Neural progenitor cell (in vitro differentiated cells): ENCODE measurements at regions not wholly inside any gene's neighbourhood (a gene's known extent, or its start where the extent isn't known, plus 50 kb on each side); places are given as distances from the start of the nearest gene placed in this dataset.

ENCODE experiments used
- DNase-seq: peaks from one replicate; pipeline ENCODE4 v3.0.0-alpha.2; 2016; ENCODE audit warnings: low spot score
- H2AFZ ChIP-seq: fragments of 200-600 bp; sonication (generic); replicated peaks from 2 replicates; pipeline ENCODE4 v1.6.1; 2016; ENCODE audit warnings: antibody characterized with exemption
- H3F3A ChIP-seq: fragments of 200-600 bp; sonication (generic); 2 replicates; pipeline ENCODE4 v1.6.1; 2016; ENCODE audit warnings: antibody characterized with exemption, low read depth
- H3K27ac ChIP-seq: fragments of 200-600 bp; sonication (generic); 2 replicates; pipeline ENCODE4 v1.5.1; 2016; ENCODE audit warnings: mild to moderate bottlenecking
- H3K27me3 ChIP-seq: fragments of 200-600 bp; sonication (generic); 2 replicates; pipeline ENCODE4 v1.6.1; 2016; ENCODE audit warnings: mild to moderate bottlenecking, moderate library complexity
- H3K36me3 ChIP-seq: fragments of 200-600 bp; sonication (generic); 2 replicates; pipeline ENCODE4 v1.5.1; 2016
- H3K4me1 ChIP-seq: fragments of 200-600 bp; sonication (generic); 2 replicates; pipeline ENCODE4 v1.6.1; 2016; ENCODE audit warnings: mixed run types
- H3K4me2 ChIP-seq: fragments of 200-600 bp; sonication (generic); 2 replicates; pipeline ENCODE4 v1.6.1; 2016
- H3K4me3 ChIP-seq: fragments of 200-600 bp; sonication (generic); 2 replicates; pipeline ENCODE4 v1.5.1; 2016
- H3K79me2 ChIP-seq: fragments of 200-600 bp; sonication (generic); 2 replicates; pipeline ENCODE4 v1.6.1; 2016; ENCODE audit warnings: low read depth
- H3K9ac ChIP-seq: fragments of 200-600 bp; sonication (generic); 2 replicates; pipeline ENCODE4 v1.6.1; 2016
- H3K9me3 ChIP-seq: fragments of 200-600 bp; sonication (generic); 2 replicates; pipeline ENCODE4 v1.5.1; 2016; ENCODE audit warnings: low read depth
- H4K20me1 ChIP-seq: fragments of 200-600 bp; sonication (generic); 2 replicates; pipeline ENCODE4 v1.6.1; 2016; ENCODE audit warnings: low read depth
- H3K27ac Mint-ChIP-seq: 3 replicates; pipeline ENCODE4 v1.8.0; 2021; ENCODE audit warnings: mixed read lengths
- H3K27me3 Mint-ChIP-seq: 2 replicates; pipeline ENCODE4 v1.8.0; 2022; ENCODE audit warnings: low read depth, mild to moderate bottlenecking, inconsistent platforms, moderate library complexity, mixed read lengths; ENCODE audit not compliant: insufficient read depth
- H3K36me3 Mint-ChIP-seq: 3 replicates; pipeline ENCODE4 v1.8.0; 2021; ENCODE audit warnings: mixed read lengths
- H3K4me1 Mint-ChIP-seq: 3 replicates; pipeline ENCODE4 v1.8.0; 2021; ENCODE audit warnings: mixed read lengths
- H3K4me3 Mint-ChIP-seq: 3 replicates; pipeline ENCODE4 v1.8.0; 2021; ENCODE audit warnings: mild to moderate bottlenecking, moderate library complexity, mixed read lengths
- H3K9me3 Mint-ChIP-seq: 3 replicates; pipeline ENCODE4 v1.8.0; 2020; ENCODE audit warnings: mixed read lengths
- EZH2 ChIP-seq: fragments of 200-600 bp; sonication (generic); IDR thresholded peaks from 2 replicates; pipeline ENCODE4 v1.6.1; 2017; ENCODE audit warnings: antibody characterized with exemption, mild to moderate bottlenecking, moderate library complexity
- EZH2phosphoT487 ChIP-seq: fragments of 200-600 bp; sonication (generic); IDR thresholded peaks from 2 replicates; pipeline ENCODE4 v1.6.1; 2017; ENCODE audit warnings: antibody characterized with exemption
- TF ChIP-seq, protein P1 (sequence below): fragments of 200-600 bp; sonication (generic); IDR thresholded peaks from 2 replicates; pipeline ENCODE4 v1.5.1; 2017; ENCODE audit warnings: antibody characterized with exemption, mild to moderate bottlenecking

DNA sequence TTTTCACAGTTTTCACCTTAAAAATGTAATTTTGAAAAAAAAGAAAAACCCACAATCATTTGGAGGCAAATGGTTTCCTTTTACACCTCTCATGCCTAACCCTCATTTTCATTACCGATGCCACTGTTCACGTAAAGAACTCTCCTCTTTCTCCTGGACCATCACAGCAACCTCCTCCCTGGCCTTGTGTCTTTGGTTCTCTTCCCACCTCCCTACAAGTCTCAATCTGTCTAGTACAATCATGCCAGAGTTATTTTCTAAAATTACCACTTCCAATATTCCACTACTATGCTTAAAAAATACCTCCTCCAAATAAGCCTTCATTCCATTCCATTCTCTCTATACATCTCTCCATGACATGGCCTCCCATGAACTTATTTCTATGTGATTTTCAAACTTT, 77.9 kb upstream of the RIT2 start:
- H3K36me3 Mint-ChIP-seq = no peaks in the 10 kb centered on the region
- H3K27me3 Mint-ChIP-seq = no peaks in the 10 kb centered on the region

DNA sequence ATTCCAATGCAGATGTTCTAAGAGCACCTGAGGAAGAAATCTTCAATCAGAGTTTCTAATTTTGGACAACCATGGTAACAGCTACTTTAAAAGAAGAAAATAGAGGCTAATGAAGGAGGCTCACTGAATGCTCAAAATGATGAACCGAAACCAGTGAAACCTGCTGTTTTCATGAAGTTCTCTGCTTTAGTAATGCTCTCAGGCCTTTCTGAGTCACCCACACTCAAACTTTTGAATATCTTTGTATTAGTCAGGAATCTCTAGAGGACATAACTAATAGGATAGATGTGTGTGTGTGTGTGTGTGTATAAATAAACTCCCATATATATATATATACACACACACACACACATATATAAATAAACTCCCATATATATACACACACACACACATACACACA, 76.9 kb upstream of the RIT2 start:
- TF ChIP-seq EZH2 (no peak), EZH2phosphoT487 (no peak)
- TF ChIP-seq, protein P1, sequence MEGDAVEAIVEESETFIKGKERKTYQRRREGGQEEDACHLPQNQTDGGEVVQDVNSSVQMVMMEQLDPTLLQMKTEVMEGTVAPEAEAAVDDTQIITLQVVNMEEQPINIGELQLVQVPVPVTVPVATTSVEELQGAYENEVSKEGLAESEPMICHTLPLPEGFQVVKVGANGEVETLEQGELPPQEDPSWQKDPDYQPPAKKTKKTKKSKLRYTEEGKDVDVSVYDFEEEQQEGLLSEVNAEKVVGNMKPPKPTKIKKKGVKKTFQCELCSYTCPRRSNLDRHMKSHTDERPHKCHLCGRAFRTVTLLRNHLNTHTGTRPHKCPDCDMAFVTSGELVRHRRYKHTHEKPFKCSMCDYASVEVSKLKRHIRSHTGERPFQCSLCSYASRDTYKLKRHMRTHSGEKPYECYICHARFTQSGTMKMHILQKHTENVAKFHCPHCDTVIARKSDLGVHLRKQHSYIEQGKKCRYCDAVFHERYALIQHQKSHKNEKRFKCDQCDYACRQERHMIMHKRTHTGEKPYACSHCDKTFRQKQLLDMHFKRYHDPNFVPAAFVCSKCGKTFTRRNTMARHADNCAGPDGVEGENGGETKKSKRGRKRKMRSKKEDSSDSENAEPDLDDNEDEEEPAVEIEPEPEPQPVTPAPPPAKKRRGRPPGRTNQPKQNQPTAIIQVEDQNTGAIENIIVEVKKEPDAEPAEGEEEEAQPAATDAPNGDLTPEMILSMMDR = no peak
- no peaks in the 10 kb centered on the region for H3K36me3 Mint-ChIP-seq

More for the DNA sequence above, 77.9 kb upstream of the RIT2 start:
- peaks cover 2% of the 10 kb centered on the region for H3K4me1 ChIP-seq
- DNase-seq = no peak
- Mint-ChIP-seq H3K4me1 (peaks cover 2% of the 10 kb centered on the region), H3K9me3 (no peaks in the 10 kb centered on the region), H3K4me3 (no peak overlapping the region), H3K27ac (no peak overlapping the region)
- H3K9me3 ChIP-seq = no peaks in the 10 kb centered on the region
- H3K27ac ChIP-seq = no peak overlapping the region
- H2AFZ ChIP-seq = no peak overlapping the region
- H3K36me3 ChIP-seq = no peaks in the 10 kb centered on the region
- no peaks in the 10 kb centered on the region for H3K27me3 ChIP-seq
- H3K4me3 ChIP-seq = no peak overlapping the region
- no peaks in the 10 kb centered on the region for H4K20me1 ChIP-seq
- no peaks in the 10 kb centered on the region for H3K79me2 ChIP-seq
- TF ChIP-seq EZH2phosphoT487 (no peak), EZH2 (no peak)
- TF ChIP-seq, protein P1 = no peak
- H3K4me2 ChIP-seq = no peak overlapping the region
- no peaks in the 10 kb centered on the region for H3F3A ChIP-seq
- no peak overlapping the region for H3K9ac ChIP-seq

DNA sequence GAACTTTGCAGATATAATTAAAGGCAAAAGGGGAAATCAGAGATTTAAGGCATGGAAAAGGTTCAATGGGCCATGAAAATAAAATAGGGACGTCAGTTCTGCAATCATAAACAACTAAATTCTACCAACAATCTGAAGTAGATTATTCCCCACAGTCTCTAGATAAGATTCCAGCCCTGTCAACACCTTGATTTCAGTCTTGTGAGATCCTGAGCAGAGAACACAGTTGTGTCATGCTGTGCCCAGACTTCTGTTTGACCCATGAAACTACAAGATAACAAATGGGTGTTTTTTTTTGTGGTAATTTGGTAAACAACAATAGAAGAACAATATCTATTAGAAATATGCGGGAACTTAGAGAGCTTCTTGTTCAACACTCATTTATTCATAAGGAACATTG, 66.2 kb upstream of the RIT2 start:
- no peak overlapping the region for H3K9ac ChIP-seq
- no peak for TF ChIP-seq EZH2
- Mint-ChIP-seq H3K4me3 (no peak overlapping the region), H3K4me1 (no peaks in the 10 kb centered on the region), H3K9me3 (no peaks in the 10 kb centered on the region), H3K27me3 (no peaks in the 10 kb centered on the region), H3K36me3 (no peaks in the 10 kb centered on the region), H3K27ac (no peak overlapping the region)
- no peak overlapping the region for H2AFZ ChIP-seq
- no peaks in the 10 kb centered on the region for H4K20me1 ChIP-seq
- H3K9me3 ChIP-seq = no peaks in the 10 kb centered on the region
- no peaks in the 10 kb centered on the region for H3F3A ChIP-seq
- H3K36me3 ChIP-seq = no peaks in the 10 kb centered on the region
- no peak for DNase-seq
- H3K4me1 ChIP-seq = no peaks in the 10 kb centered on the region
- H3K79me2 ChIP-seq = no peaks in the 10 kb centered on the region
- no peak overlapping the region for H3K4me2 ChIP-seq
- H3K4me3 ChIP-seq = no peak overlapping the region
- H3K27me3 ChIP-seq = no peaks in the 10 kb centered on the region
- H3K27ac ChIP-seq = no peak overlapping the region

More for the DNA sequence above, 76.9 kb upstream of the RIT2 start:
- Mint-ChIP-seq H3K27ac (no peak overlapping the region), H3K4me3 (no peak overlapping the region), H3K27me3 (no peaks in the 10 kb centered on the region), H3K4me1 (peaks cover 2% of the 10 kb centered on the region), H3K9me3 (no peaks in the 10 kb centered on the region)
- no peaks in the 10 kb centered on the region for H3K9me3 ChIP-seq
- peaks cover 2% of the 10 kb centered on the region for H3K4me1 ChIP-seq
- H3K4me2 ChIP-seq = no peak overlapping the region
- no peaks in the 10 kb centered on the region for H3K79me2 ChIP-seq
- no peak overlapping the region for H3K9ac ChIP-seq
- no peaks in the 10 kb centered on the region for H3K36me3 ChIP-seq
- H3K4me3 ChIP-seq = no peak overlapping the region
- H2AFZ ChIP-seq = no peak overlapping the region
- H3K27me3 ChIP-seq = no peaks in the 10 kb centered on the region
- no peaks in the 10 kb centered on the region for H3F3A ChIP-seq
- no peak for DNase-seq
- no peak overlapping the region for H3K27ac ChIP-seq
- H4K20me1 ChIP-seq = no peaks in the 10 kb centered on the region

DNA sequence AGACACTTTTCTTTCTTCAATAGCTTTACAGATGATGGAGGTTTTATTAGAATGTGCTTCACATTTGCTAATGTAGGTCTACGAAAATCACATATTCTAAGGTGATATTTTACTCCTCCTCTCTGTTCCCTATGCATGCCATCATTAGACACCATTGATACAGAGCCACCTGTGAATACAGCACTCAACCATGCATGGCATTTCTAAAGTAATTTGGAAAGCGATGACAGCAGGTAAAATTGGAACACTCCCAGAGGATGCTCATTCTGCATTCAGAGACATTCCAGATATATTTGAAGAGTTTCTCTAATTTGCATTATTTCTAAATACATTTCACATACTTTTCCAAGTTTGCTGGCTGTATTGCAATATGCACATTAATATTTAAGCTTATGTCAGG, 65.3 kb upstream of the RIT2 start:
- Mint-ChIP-seq H3K36me3 (no peaks in the 10 kb centered on the region), H3K27me3 (no peaks in the 10 kb centered on the region), H3K4me3 (no peak overlapping the region), H3K4me1 (no peaks in the 10 kb centered on the region), H3K27ac (no peak overlapping the region), H3K9me3 (no peaks in the 10 kb centered on the region)
- no peak overlapping the region for H3K4me3 ChIP-seq
- no peaks in the 10 kb centered on the region for H3K36me3 ChIP-seq
- no peak overlapping the region for H3K4me2 ChIP-seq
- H3K27ac ChIP-seq = no peak overlapping the region
- H3K27me3 ChIP-seq = no peaks in the 10 kb centered on the region
- DNase-seq = no peak
- H3K9me3 ChIP-seq = no peaks in the 10 kb centered on the region
- no peaks in the 10 kb centered on the region for H4K20me1 ChIP-seq
- H3K9ac ChIP-seq = no peak overlapping the region
- TF ChIP-seq EZH2 (no peak), EZH2phosphoT487 (no peak)
- TF ChIP-seq, protein P1 = no peak
- no peak overlapping the region for H2AFZ ChIP-seq
- H3F3A ChIP-seq = no peaks in the 10 kb centered on the region
- no peaks in the 10 kb centered on the region for H3K4me1 ChIP-seq
- H3K79me2 ChIP-seq = no peaks in the 10 kb centered on the region
